ENCODE measurements at regions not wholly inside any gene's neighbourhood (a gene's known extent, or its start where the extent isn't known, plus 50 kb on each side); places are given as distances from the start of the nearest gene placed in this dataset.

GRCh38 chr3:104474011-104474410 lies 892.7 kb upstream of the ALCAM start:
- TF ChIP-seq, protein P1, sequence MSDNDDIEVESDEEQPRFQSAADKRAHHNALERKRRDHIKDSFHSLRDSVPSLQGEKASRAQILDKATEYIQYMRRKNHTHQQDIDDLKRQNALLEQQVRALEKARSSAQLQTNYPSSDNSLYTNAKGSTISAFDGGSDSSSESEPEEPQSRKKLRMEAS (IDR thresholded peaks at IDR 0.05; ENCODE audit: low read depth, low read length): no peak
- no peak for TF ChIP-seq POLR2A (IDR thresholded peaks at IDR 0.05; ENCODE audit: extremely low read depth, insufficient read length)
- no peak for TF ChIP-seq CTCF (IDR thresholded peaks at IDR 0.05; ENCODE audit: low read depth, low read length)
- no peak for TF ChIP-seq MYC (IDR thresholded peaks at IDR 0.05; ENCODE audit: low read depth, low read length)
- no peak overlapping the region for H3K4me3 ChIP-seq (ENCODE audit: low read depth, low read length)
- no peak for DNase-seq (ENCODE audit: low read depth)

GRCh38 chr3:104503022-104503421 lies 863.7 kb upstream of the ALCAM start:
- TF ChIP-seq CTCF (IDR thresholded peaks at IDR 0.05; ENCODE audit: low read depth, low read length) (no peak), POLR2A (IDR thresholded peaks at IDR 0.05; ENCODE audit: extremely low read depth, insufficient read length) (no peak), MYC (IDR thresholded peaks at IDR 0.05; ENCODE audit: low read depth, low read length) (no peak)
- TF ChIP-seq, protein P1 (IDR thresholded peaks at IDR 0.05; ENCODE audit: low read depth, low read length): no peak
- H3K4me3 ChIP-seq (ENCODE audit: low read depth, low read length): no peak overlapping the region
- no peak for DNase-seq (ENCODE audit: low read depth)

DNA sequence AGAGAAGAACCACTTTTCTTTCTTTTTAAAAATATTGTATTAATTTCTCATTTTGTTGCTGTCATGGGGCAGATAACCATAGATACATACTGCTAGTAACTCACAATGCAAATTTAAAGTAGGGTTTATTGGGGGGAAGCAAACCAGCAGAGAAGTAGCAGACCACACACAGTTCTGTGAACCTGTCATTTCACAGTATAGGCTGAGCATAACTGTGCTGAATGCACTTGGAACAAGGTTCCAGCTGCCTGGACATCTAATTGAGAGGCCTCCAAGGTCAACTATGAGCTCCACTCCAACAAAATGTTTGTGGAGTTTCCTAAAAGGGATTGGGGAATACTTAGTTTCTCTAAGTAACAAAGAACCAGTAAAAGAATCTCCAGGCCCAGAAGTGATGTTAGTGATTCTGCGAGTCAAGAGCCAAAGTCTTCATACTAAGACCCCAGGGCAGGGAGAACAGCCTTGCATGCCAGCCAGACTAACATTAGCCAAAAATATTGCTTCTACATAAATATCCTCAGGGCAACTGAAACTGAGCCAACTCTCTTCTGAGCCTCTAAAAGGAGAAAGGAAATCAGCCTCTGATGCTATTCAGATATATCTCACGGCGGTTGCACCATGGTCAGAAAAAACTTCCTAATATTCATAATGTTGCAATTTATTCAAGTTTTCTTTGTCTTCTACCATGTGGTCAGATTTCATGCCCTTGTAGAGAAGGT lies 856.4 kb upstream of the ALCAM start:
- no peak overlapping the region for H3K4me3 ChIP-seq (ENCODE audit: low read depth, low read length)
- no peak for DNase-seq (ENCODE audit: low read depth)
- TF ChIP-seq CTCF (IDR thresholded peaks at IDR 0.05; ENCODE audit: low read depth, low read length): no peak
- TF ChIP-seq, protein P1 (IDR thresholded peaks at IDR 0.05; ENCODE audit: low read depth, low read length): no peak
- TF ChIP-seq POLR2A (IDR thresholded peaks at IDR 0.05; ENCODE audit: extremely low read depth, insufficient read length): no peak
- no peak for TF ChIP-seq MYC (IDR thresholded peaks at IDR 0.05; ENCODE audit: low read depth, low read length)

DNA sequence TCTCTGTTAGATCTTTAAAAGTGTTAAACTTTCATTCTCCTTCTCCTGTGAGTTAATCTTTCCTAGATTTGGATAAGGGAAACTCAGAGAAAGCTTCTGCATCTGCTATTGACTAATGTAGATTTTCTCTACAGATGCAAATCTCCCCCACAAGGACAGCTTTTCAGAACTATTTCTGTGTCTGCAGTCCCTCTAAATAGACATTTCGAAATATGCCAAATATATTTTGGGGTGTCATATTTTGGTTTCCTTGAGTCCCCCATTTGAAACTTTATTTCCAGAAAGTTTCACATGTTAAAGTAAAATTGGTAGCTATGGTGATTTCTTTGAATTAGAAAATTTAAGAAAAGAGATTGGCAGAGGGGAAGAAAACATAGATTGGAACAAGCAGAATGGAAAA lies 852.3 kb upstream of the ALCAM start:
- TF ChIP-seq POLR2A (IDR thresholded peaks at IDR 0.05; ENCODE audit: extremely low read depth, insufficient read length) (no peak), MYC (IDR thresholded peaks at IDR 0.05; ENCODE audit: low read depth, low read length) (no peak), CTCF (IDR thresholded peaks at IDR 0.05; ENCODE audit: low read depth, low read length) (no peak)
- TF ChIP-seq, protein P1 (IDR thresholded peaks at IDR 0.05; ENCODE audit: low read depth, low read length): no peak
- DNase-seq (ENCODE audit: low read depth): no peak
- H3K4me3 ChIP-seq (ENCODE audit: low read depth, low read length): no peak overlapping the region

DNA sequence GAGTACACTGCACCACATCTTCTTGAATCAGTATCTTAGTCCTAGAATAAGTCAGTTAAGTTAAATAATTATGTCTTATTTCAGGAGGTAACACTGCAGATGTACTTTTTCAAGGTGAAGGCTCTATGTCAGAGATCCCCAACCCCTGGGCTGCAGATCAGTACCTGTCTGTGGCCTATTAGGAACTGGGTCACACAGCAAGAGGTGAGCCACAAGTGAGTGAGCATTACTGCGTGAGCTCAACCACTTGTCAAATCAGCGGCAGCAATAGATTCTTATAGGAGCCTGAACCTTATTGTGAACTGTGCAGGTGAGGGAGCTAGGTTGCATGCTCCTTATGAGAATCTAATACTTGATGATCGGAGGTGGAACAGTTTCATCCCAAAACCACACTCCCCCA lies 851.9 kb upstream of the ALCAM start:
- no peak overlapping the region for H3K4me3 ChIP-seq (ENCODE audit: low read depth, low read length)
- no peak for TF ChIP-seq CTCF (IDR thresholded peaks at IDR 0.05; ENCODE audit: low read depth, low read length)
- TF ChIP-seq, protein P1 (IDR thresholded peaks at IDR 0.05; ENCODE audit: low read depth, low read length): no peak
- TF ChIP-seq MYC (IDR thresholded peaks at IDR 0.05; ENCODE audit: low read depth, low read length): no peak
- TF ChIP-seq POLR2A (IDR thresholded peaks at IDR 0.05; ENCODE audit: extremely low read depth, insufficient read length): no peak
- no peak for DNase-seq (ENCODE audit: low read depth)

Data from NB4 (cell line).